ENCODE measurements at regions not wholly inside any gene's neighbourhood (a gene's known extent, or its start where the extent isn't known, plus 50 kb on each side); places are given as distances from the start of the nearest gene placed in this dataset.

- H3K4me1 Mint-ChIP-seq: no peaks in the 10 kb centered on the region
- H3K36me3 Mint-ChIP-seq (ENCODE audit: low read depth): no peaks in the 10 kb centered on the region
- H3K9ac ChIP-seq (ENCODE audit: extremely low read depth, low read length, poor library complexity, severe bottlenecking): no peak overlapping the region
- peak; percentile 61 for TF ChIP-seq CTCF (conservative IDR thresholded peaks at IDR 0.05)
- H3K27ac ChIP-seq (ENCODE audit: low read depth, low read length): no peak overlapping the region
- H3K9me3 ChIP-seq (ENCODE audit: control insufficient read depth, low read length): peaks cover 5% of the 10 kb centered on the region
- H3K4me3 ChIP-seq (ENCODE audit: low read length): no peak overlapping the region
- WGBS, 2 experiments (ENCODE audit: insufficient coverage in 1 of 2, insufficient read length in 1 of 2): 90 to 92% methylated on average over 2 to 3 of the region's 3 CpGs
- H3K27me3 Mint-ChIP-seq (ENCODE audit: insufficient read depth): no peaks in the 10 kb centered on the region
- no peaks in the 10 kb centered on the region for H3K36me3 ChIP-seq (ENCODE audit: control insufficient read depth, insufficient read depth, low read length)
- H3K27me3 ChIP-seq (ENCODE audit: control insufficient read depth, insufficient read depth, low read length, poor library complexity, severe bottlenecking): no peaks in the 10 kb centered on the region
- no peak overlapping the region for H3K27ac Mint-ChIP-seq
- DNase-seq: no peak
- no peaks in the 10 kb centered on the region for H3K4me1 ChIP-seq (ENCODE audit: control insufficient read depth, insufficient read depth, low read length)
- H3K4me3 Mint-ChIP-seq: no peak overlapping the region
- peaks cover 7% of the 10 kb centered on the region for H3K9me3 Mint-ChIP-seq
These were observed 673.3 kb downstream of the NXPH1 start for GRCh38 chr7:9106747-9107146.

GRCh38 chr7:9120331-9120730, 686.9 kb downstream of the NXPH1 start:
- Histone ChIP-seq H3K9ac (ENCODE audit: extremely low read depth, low read length, poor library complexity, severe bottlenecking) (no peak overlapping the region), H3K4me3 (ENCODE audit: low read length) (no peak overlapping the region), H3K4me1 (ENCODE audit: control insufficient read depth, insufficient read depth, low read length) (no peaks in the 10 kb centered on the region), H3K36me3 (ENCODE audit: control insufficient read depth, insufficient read depth, low read length) (no peaks in the 10 kb centered on the region), H3K27ac (ENCODE audit: low read depth, low read length) (no peak overlapping the region), H3K27me3 (ENCODE audit: control insufficient read depth, insufficient read depth, low read length, poor library complexity, severe bottlenecking) (no peaks in the 10 kb centered on the region), H3K9me3 (ENCODE audit: control insufficient read depth, low read length) (no peaks in the 10 kb centered on the region)
- H3K9me3 Mint-ChIP-seq: no peaks in the 10 kb centered on the region
- TF ChIP-seq CTCF (conservative IDR thresholded peaks at IDR 0.05): no peak
- peaks cover 3% of the 10 kb centered on the region for H3K4me1 Mint-ChIP-seq
- no peak for DNase-seq
- H3K27me3 Mint-ChIP-seq (ENCODE audit: insufficient read depth): no peaks in the 10 kb centered on the region
- no peak overlapping the region for H3K4me3 Mint-ChIP-seq
- peak overlapping the region; percentile 52 for H3K27ac Mint-ChIP-seq
- H3K36me3 Mint-ChIP-seq (ENCODE audit: low read depth): no peaks in the 10 kb centered on the region

- Mint-ChIP-seq H3K27ac (no peak overlapping the region), H3K4me3 (no peak overlapping the region), H3K36me3 (ENCODE audit: low read depth) (no peaks in the 10 kb centered on the region), H3K4me1 (peaks cover 8% of the 10 kb centered on the region), H3K9me3 (no peaks in the 10 kb centered on the region), H3K27me3 (ENCODE audit: insufficient read depth) (no peaks in the 10 kb centered on the region)
- Histone ChIP-seq H3K27me3 (ENCODE audit: control insufficient read depth, insufficient read depth, low read length, poor library complexity, severe bottlenecking) (no peaks in the 10 kb centered on the region), H3K4me3 (ENCODE audit: low read length) (no peak overlapping the region), H3K9ac (ENCODE audit: extremely low read depth, low read length, poor library complexity, severe bottlenecking) (no peak overlapping the region), H3K27ac (ENCODE audit: low read depth, low read length) (no peak overlapping the region), H3K4me1 (ENCODE audit: control insufficient read depth, insufficient read depth, low read length) (no peaks in the 10 kb centered on the region), H3K9me3 (ENCODE audit: control insufficient read depth, low read length) (no peaks in the 10 kb centered on the region), H3K36me3 (ENCODE audit: control insufficient read depth, insufficient read depth, low read length) (no peaks in the 10 kb centered on the region)
- no peak for TF ChIP-seq CTCF (conservative IDR thresholded peaks at IDR 0.05)
- no peak for DNase-seq
- WGBS, 2 experiments (ENCODE audit: insufficient coverage in 1 of 2, insufficient read length in 1 of 2): 100% methylated on average over 2 of the region's 2 CpGs; no CpG with 5 or more reads in 1 of the 2 experiments
These were observed 690.9 kb downstream of the NXPH1 start for GRCh38 chr7:9124320-9124719.
